ENCODE measurements at regions not wholly inside any gene's neighbourhood (a gene's known extent, or its start where the extent isn't known, plus 50 kb on each side); places are given as distances from the start of the nearest gene placed in this dataset.

DNA sequence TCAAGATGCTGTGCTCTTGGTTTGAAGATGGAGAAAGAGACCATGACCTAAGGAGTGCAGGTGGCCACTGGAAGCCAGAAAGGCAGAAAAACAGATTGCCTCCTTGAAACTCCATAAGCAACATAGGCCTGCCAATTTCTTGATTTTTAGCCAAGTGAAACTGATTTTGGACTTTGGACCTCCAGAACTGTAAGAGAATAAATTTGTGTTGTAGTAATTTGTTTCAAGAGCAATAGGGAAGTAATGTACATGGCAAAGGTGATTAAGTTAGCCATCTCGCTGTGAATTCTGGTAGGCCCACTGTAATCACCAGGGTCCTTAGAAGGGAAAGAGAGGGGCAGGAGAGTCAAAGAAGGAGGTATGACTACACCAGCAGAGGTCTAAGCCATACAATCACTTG, 238.8 kb downstream of the CNTN3 start:
- H2AFZ ChIP-seq (ENCODE audit: insufficient read depth, low read depth, low read length, poor library complexity, severe bottlenecking), result no peak overlapping the region
- no peaks in the 10 kb centered on the region for H3K79me2 ChIP-seq (ENCODE audit: insufficient read depth, low read length)
- peaks cover 0 to 14% (median 0%) of the 10 kb centered on the region in 7 donors for H3K9me3 Mint-ChIP-seq
- H3K4me3 ChIP-seq (replicated peaks in 1 of 3; ENCODE audit: low read depth in 2 of 3, low read length in 3 of 3), result no peak overlapping the region
- H3K4me3 Mint-ChIP-seq, result no peak overlapping the region
- no peak overlapping the region for H3K4me2 ChIP-seq (replicated peaks; ENCODE audit: extremely low read depth, low read length, poor library complexity, severe bottlenecking)
- H3K4me1 Mint-ChIP-seq, result no peaks in the 10 kb centered on the region
- H3K27me3 Mint-ChIP-seq (ENCODE audit: low read depth in 3 of 3), result peaks cover 0 to 3% (median 0%) of the 10 kb centered on the region in 3 donors
- H3K36me3 ChIP-seq (replicated peaks in 1 of 2; ENCODE audit: control insufficient read depth in 1 of 2, insufficient read depth in 2 of 2, low read length in 2 of 2), result no peaks in the 10 kb centered on the region
- H3K27ac Mint-ChIP-seq, result no peak overlapping the region
- no peaks in the 10 kb centered on the region for H4K20me1 ChIP-seq (ENCODE audit: insufficient read depth, low read length)
- no peaks in the 10 kb centered on the region for H3K36me3 Mint-ChIP-seq
- DNase-seq, result no peak
- TF ChIP-seq, protein P1, sequence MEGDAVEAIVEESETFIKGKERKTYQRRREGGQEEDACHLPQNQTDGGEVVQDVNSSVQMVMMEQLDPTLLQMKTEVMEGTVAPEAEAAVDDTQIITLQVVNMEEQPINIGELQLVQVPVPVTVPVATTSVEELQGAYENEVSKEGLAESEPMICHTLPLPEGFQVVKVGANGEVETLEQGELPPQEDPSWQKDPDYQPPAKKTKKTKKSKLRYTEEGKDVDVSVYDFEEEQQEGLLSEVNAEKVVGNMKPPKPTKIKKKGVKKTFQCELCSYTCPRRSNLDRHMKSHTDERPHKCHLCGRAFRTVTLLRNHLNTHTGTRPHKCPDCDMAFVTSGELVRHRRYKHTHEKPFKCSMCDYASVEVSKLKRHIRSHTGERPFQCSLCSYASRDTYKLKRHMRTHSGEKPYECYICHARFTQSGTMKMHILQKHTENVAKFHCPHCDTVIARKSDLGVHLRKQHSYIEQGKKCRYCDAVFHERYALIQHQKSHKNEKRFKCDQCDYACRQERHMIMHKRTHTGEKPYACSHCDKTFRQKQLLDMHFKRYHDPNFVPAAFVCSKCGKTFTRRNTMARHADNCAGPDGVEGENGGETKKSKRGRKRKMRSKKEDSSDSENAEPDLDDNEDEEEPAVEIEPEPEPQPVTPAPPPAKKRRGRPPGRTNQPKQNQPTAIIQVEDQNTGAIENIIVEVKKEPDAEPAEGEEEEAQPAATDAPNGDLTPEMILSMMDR (IDR thresholded peaks at IDR 0.05), result no peak
- H3K27ac ChIP-seq (ENCODE audit: low read depth in 1 of 2, low read length in 2 of 2), result no peak overlapping the region
- 100% methylated on average over 1 of the region's 1 CpG for WGBS (ENCODE audit: insufficient coverage)
- H3K9ac ChIP-seq (ENCODE audit: insufficient read depth, low read length, poor library complexity, severe bottlenecking), result no peak overlapping the region
- intact Hi-C loops (cut with micrococcal nuclease), result no loop called here
- no peaks in the 10 kb centered on the region for H3K4me1 ChIP-seq (ENCODE audit: control insufficient read depth in 1 of 2, insufficient read depth in 2 of 2, low read length in 2 of 2)
- H3K27me3 ChIP-seq (ENCODE audit: control insufficient read depth in 2 of 2, insufficient read depth in 2 of 2, low read length in 2 of 2), result no peaks in the 10 kb centered on the region
- peaks cover 2 to 7% of the 10 kb centered on the region in 2 donors for H3K9me3 ChIP-seq (replicated peaks in 1 of 2; ENCODE audit: control insufficient read depth in 1 of 2, insufficient read depth in 1 of 2, low read length in 2 of 2)

GRCh38 chr3:74372743-74373142, 241.7 kb downstream of the CNTN3 start:
- TF ChIP-seq, protein P1 (IDR thresholded peaks at IDR 0.05), result no peak
- no peak for DNase-seq
- no peaks in the 10 kb centered on the region for H3K4me1 ChIP-seq (ENCODE audit: control insufficient read depth in 1 of 2, insufficient read depth in 2 of 2, low read length in 2 of 2)
- peaks cover 0 to 4% of the 10 kb centered on the region in 2 donors for H3K9me3 ChIP-seq (replicated peaks in 1 of 2; ENCODE audit: control insufficient read depth in 1 of 2, insufficient read depth in 1 of 2, low read length in 2 of 2)
- H3K27ac ChIP-seq (ENCODE audit: low read depth in 1 of 2, low read length in 2 of 2), result no peak overlapping the region
- H3K27me3 ChIP-seq (ENCODE audit: control insufficient read depth in 2 of 2, insufficient read depth in 2 of 2, low read length in 2 of 2), result no peaks in the 10 kb centered on the region
- intact Hi-C loops (cut with micrococcal nuclease), result no loop called here
- no peaks in the 10 kb centered on the region for H4K20me1 ChIP-seq (ENCODE audit: insufficient read depth, low read length)
- Mint-ChIP-seq H3K9me3 (peaks cover 0 to 7% (median 0%) of the 10 kb centered on the region in 7 donors), H3K4me3 (no peak overlapping the region), H3K36me3 (no peaks in the 10 kb centered on the region), H3K27me3 (ENCODE audit: low read depth in 3 of 3) (peaks cover 0 to 3% (median 0%) of the 10 kb centered on the region in 3 donors), H3K27ac (no peak overlapping the region), H3K4me1 (no peaks in the 10 kb centered on the region)
- H3K9ac ChIP-seq (ENCODE audit: insufficient read depth, low read length, poor library complexity, severe bottlenecking), result no peak overlapping the region
- no peak overlapping the region for H2AFZ ChIP-seq (ENCODE audit: insufficient read depth, low read depth, low read length, poor library complexity, severe bottlenecking)
- H3K36me3 ChIP-seq (replicated peaks in 1 of 2; ENCODE audit: control insufficient read depth in 1 of 2, insufficient read depth in 2 of 2, low read length in 2 of 2), result no peaks in the 10 kb centered on the region
- no peak overlapping the region for H3K4me2 ChIP-seq (replicated peaks; ENCODE audit: extremely low read depth, low read length, poor library complexity, severe bottlenecking)
- no CpG with 5 or more reads among the region's 2 CpGs for WGBS (ENCODE audit: insufficient coverage)
- H3K4me3 ChIP-seq (replicated peaks in 1 of 3; ENCODE audit: low read depth in 2 of 3, low read length in 3 of 3), result no peak overlapping the region
- no peaks in the 10 kb centered on the region for H3K79me2 ChIP-seq (ENCODE audit: insufficient read depth, low read length)

Data from CD14-positive monocyte (primary cell).